NCI-H1694 (cell line): ENCODE measurements at regions not wholly inside any gene's neighbourhood (a gene's known extent, or its start where the extent isn't known, plus 50 kb on each side); places are given as distances from the start of the nearest gene placed in this dataset.
"Not testable (repeated sequence)": the region's sequence is repeated elsewhere in the genome, so short reads cannot be mapped to it uniquely, and the experiment has no call there.

Experiments used
- DNase-seq: peaks from one replicate; lab custom pipeline; 2025; lab: John Stamatoyannopoulos, UW

- DNase-seq: no peak
Measured at GRCh38 chr6:90917376-90917775, 330.5 kb upstream of the MAP3K7 start.

- no peak for DNase-seq
Measured at GRCh38 chr6:90916968-90917367, 330.1 kb upstream of the MAP3K7 start.

DNA sequence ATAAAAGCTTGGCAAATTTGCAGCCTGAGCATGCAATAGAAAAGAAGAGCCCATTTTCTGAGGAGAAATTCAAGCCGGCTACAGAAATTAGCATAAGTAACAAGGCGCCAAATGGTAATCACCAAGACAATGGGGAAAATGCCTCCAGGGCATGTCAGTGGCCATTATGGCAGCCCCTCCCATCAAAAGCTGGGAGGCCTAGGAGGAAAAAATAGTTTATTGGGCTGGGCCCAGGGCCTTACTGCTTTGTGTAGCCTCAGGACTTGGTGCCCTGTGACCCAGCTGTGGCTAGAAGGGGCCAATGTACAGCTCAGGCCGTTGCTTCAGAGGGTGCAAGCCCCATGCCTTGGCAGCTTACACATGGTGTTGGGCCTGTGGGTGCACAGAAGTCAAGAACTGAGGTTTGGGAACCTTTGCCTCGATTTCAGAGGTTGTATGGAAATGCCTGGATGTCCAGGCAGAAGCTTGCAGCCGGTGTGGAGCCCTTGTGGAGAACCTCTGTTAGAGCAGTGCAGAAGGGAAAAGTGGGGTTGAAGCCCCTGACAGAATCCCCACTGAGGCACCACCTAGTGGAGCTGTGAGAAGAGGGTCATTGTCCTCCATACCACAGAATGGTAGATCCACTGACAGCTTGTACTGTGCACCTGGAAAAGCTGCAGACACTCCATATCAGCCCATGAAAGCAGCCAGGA is 328.5 kb upstream of the MAP3K7 start:
- DNase-seq: no peak

- no peak for DNase-seq
Measured at GRCh38 chr6:90914312-90914711, 327.4 kb upstream of the MAP3K7 start.

DNA sequence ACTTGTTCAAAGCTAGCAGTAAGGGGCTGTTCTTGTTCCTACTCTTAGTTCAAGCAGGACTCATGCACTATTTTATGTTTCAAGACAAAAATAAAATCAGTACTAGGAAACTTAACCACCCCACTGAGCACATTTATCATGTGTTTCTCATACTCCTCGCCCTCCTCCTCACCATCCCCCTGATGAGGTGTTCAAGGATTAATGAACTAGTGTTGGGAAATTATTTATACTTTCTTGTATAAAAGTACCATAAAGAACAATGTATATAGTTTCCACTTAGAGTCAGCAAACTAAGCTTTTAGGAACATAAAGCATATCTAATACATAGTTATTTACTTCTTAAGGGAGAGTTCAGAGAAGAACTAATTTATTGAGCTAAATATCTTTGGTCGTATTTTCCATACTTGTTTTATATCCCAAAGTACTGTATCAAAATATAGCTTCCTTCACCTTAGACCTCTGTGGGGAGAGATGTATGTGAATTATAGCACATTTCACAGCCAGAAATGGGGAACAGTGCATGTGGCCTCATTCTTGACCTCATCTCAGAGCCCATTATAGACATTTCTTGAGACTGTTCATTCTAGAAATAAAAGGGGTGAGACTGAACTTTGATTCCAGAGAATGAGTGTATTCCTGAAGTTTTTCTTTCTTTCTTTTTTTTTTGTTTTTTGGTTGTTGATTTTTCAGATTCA is 326.5 kb upstream of the MAP3K7 start:
- no peak for DNase-seq

- DNase-seq: no peak
Measured at GRCh38 chr6:90911642-90912041, 324.8 kb upstream of the MAP3K7 start.

DNA sequence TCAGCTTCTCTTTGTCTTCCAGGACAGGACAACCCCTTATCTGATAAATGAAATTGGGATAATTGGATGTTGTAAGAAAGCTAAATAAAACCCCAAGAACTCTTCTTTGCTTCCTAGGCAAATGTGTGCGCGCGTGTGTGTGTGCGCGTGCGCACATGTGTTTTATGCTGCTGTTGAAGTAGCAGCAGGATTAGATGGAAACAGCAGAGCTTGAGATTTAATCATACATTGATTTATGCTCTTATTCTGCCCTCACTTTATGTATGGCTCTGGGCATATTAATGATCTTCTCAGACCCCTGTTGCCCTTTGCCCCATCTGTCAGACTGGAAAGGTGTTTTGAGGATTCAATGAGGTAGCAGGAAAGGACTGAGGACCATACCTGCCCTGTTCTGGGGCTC is 324.0 kb upstream of the MAP3K7 start:
- no peak for DNase-seq

GRCh38 chr6:90907931-90908655 is 321.2 kb upstream of the MAP3K7 start:
- no peak for DNase-seq

GRCh38 chr6:90905351-90905750 is 318.5 kb upstream of the MAP3K7 start:
- DNase-seq: no peak

- no peak for DNase-seq
Measured at GRCh38 chr6:90900034-90900433, 313.2 kb upstream of the MAP3K7 start.

GRCh38 chr6:90898763-90899162 is 311.9 kb upstream of the MAP3K7 start:
- DNase-seq: no peak

- DNase-seq: no peak
Measured at GRCh38 chr6:90896075-90896547, 309.2 kb upstream of the MAP3K7 start.

DNA sequence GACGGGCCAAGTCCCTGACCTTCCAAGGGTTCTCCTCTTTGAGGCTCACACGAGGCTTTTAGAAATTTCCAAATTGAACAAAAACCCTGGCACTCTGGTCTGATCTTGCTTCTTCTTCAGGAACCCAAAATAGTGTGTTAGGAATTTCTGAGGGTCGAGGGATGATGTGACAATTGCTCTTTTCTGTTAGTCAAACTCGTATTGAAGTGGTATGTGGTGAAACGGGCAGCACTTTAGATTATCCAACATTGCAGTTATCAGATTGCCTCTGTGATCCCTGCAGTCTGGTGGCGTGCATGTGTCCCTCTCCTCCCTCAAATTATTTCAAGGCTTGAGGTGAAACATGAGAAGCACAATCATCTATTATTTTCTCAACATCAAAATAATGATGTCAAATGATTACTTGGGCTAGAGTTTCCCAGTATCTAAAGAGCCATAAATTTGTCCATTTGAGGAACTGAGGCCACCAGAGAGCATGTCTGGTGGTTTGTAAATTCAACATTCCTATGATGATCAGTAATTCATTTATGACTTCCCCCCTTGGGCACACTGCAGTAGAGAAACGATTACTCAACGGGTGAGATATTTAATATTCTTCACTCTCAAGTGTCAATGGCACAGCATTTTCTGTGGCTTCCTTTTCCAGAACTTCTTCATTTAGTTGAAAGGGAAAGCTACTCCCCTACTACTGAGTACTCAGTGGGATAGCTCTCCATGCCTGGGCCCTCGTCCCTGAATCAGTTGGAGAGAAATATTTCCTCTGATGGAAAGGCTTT is 308.6 kb upstream of the MAP3K7 start:
- no peak for DNase-seq

GRCh38 chr6:90894285-90895130 is 307.6 kb upstream of the MAP3K7 start:
- DNase-seq: no peak

- no peak for DNase-seq
Measured at GRCh38 chr6:90893400-90893799, 306.5 kb upstream of the MAP3K7 start.

DNA sequence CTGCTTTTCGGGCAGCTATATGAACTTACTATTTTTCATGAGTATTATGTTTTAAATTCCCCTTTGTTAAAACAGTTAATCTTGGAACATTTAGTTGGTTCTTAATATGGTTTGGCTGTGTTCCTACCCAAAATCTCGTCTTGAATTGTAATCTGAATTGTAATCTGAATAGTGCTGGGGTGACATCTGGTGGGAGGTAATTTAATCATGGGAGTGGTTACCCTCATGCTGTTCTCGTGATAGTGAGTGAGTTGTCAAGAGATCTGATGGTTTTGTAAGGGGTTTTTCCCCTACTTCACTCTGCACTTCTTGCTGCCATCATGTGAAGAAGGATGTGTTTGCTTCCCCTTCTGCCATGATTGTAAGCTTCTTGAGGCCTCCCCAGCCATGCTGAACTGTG is 305.4 kb upstream of the MAP3K7 start:
- peak; percentile 32 for DNase-seq

DNA sequence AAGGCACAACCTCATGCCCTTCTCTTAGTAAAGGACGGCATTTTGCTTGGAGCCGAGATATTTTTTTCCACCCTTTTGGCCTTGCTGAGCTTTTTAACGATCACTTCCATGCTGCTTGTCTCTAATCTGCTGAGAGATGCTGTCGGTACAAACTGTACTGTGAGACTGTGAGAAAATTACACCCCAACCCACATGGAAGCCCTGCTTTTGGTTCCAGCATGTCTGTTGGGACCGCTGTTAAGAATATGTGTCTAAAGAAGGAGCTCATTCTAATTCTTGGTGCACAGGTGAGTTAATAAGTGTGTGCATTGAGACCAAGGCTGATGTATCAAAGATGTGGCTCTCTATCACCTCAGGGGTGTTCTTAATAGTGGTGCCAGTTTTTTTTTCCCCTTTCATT is 304.5 kb upstream of the MAP3K7 start:
- DNase-seq: no peak

- no peak for DNase-seq
Measured at GRCh38 chr6:90890683-90891330, 303.9 kb upstream of the MAP3K7 start.

DNA sequence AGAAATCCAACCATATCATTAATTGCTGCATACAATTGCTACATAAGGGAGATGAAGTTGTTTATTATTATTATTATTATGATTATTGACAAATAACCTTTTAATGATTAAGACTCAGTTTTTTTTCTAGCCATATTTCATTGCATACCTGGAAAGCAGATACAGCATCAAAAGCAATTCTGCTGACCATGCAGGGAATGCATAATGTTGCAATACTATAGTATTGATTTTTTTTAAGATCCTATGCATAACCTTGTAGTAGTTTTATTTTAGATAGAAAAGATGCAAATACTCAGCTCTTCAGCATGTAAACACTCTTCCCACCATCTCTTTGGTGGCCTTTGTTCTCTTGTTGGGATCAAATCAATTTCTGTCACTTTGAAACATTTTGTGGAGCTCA is 300.9 kb upstream of the MAP3K7 start:
- DNase-seq: no peak

- DNase-seq: no peak
Measured at GRCh38 chr6:90885611-90886056, 298.8 kb upstream of the MAP3K7 start.

- DNase-seq: not testable (repeated sequence)
Measured at GRCh38 chr6:90885137-90885536, 298.3 kb upstream of the MAP3K7 start.
